ENCODE measurements at regions not wholly inside any gene's neighbourhood (a gene's known extent, or its start where the extent isn't known, plus 50 kb on each side); places are given as distances from the start of the nearest gene placed in this dataset.

GRCh38 chr11:92846491-92847125 is 122.8 kb upstream of the MTNR1B start:
- no peak overlapping the region for H3K4me3 ChIP-seq (ENCODE audit: low read depth, low read length)
- no peak for TF ChIP-seq CTCF (IDR thresholded peaks at IDR 0.05; ENCODE audit: insufficient read depth, low read depth, low read length)
- peak; percentile 6 for DNase-seq (ENCODE audit: low read depth)

- DNase-seq (ENCODE audit: low read depth), result no peak
- no peak for TF ChIP-seq CTCF (IDR thresholded peaks at IDR 0.05; ENCODE audit: insufficient read depth, low read depth, low read length)
- H3K4me3 ChIP-seq (ENCODE audit: low read depth, low read length), result no peak overlapping the region
Measured at GRCh38 chr11:92848578-92848977, 120.9 kb upstream of the MTNR1B start.

GRCh38 chr11:92850296-92850826 is 119.1 kb upstream of the MTNR1B start:
- no peak for TF ChIP-seq CTCF (IDR thresholded peaks at IDR 0.05; ENCODE audit: insufficient read depth, low read depth, low read length)
- no peak for DNase-seq (ENCODE audit: low read depth)
- no peak overlapping the region for H3K4me3 ChIP-seq (ENCODE audit: low read depth, low read length)

GRCh38 chr11:92852229-92852628 is 117.2 kb upstream of the MTNR1B start:
- H3K4me3 ChIP-seq (ENCODE audit: low read depth, low read length), result no peak overlapping the region

GRCh38 chr11:92852946-92853345 is 116.5 kb upstream of the MTNR1B start:
- no peak for DNase-seq (ENCODE audit: low read depth)
- H3K4me3 ChIP-seq (ENCODE audit: low read depth, low read length), result no peak overlapping the region
- no peak for TF ChIP-seq CTCF (IDR thresholded peaks at IDR 0.05; ENCODE audit: insufficient read depth, low read depth, low read length)

More at GRCh38 chr11:92852229-92852628, 117.2 kb upstream of the MTNR1B start:
- TF ChIP-seq CTCF (IDR thresholded peaks at IDR 0.05; ENCODE audit: insufficient read depth, low read depth, low read length), result no peak
- DNase-seq (ENCODE audit: low read depth), result no peak

- H3K4me3 ChIP-seq (ENCODE audit: low read depth, low read length), result no peak overlapping the region
- no peak for DNase-seq (ENCODE audit: low read depth)
- TF ChIP-seq CTCF (IDR thresholded peaks at IDR 0.05; ENCODE audit: insufficient read depth, low read depth, low read length), result no peak
Measured at GRCh38 chr11:92854162-92854561, 115.3 kb upstream of the MTNR1B start.

GRCh38 chr11:92854952-92855351 is 114.5 kb upstream of the MTNR1B start:
- H3K4me3 ChIP-seq (ENCODE audit: low read depth, low read length), result no peak overlapping the region
- DNase-seq (ENCODE audit: low read depth), result no peak
- no peak for TF ChIP-seq CTCF (IDR thresholded peaks at IDR 0.05; ENCODE audit: insufficient read depth, low read depth, low read length)

Measured in fibroblast of villous mesenchyme (primary cell).